ENCODE measurements at regions not wholly inside any gene's neighbourhood (a gene's known extent, or its start where the extent isn't known, plus 50 kb on each side); places are given as distances from the start of the nearest gene placed in this dataset.
"Not testable (repeated sequence)": the region's sequence is repeated elsewhere in the genome, so short reads cannot be mapped to it uniquely, and the experiment has no call there.

- no peak overlapping the region for H3K4me3 ChIP-seq (ENCODE audit: low read length)
- no peaks in the 10 kb centered on the region for H3K9me3 ChIP-seq (ENCODE audit: low read length)
- no peak overlapping the region for H2AFZ ChIP-seq (ENCODE audit: low read depth, low read length)
- no peaks in the 10 kb centered on the region for H3K27me3 ChIP-seq (ENCODE audit: insufficient read depth, low read length)
- H3K36me3 ChIP-seq (ENCODE audit: insufficient read depth, low read length) = no peaks in the 10 kb centered on the region
- no peaks in the 10 kb centered on the region for H3K4me1 ChIP-seq (ENCODE audit: insufficient read depth, low read length)
Observed at GRCh38 chr3:713006-713621, 379.7 kb upstream of the CNTN6 start.

GRCh38 chr3:713947-714620 is 378.7 kb upstream of the CNTN6 start:
- H3K4me3 ChIP-seq (ENCODE audit: low read length) = no peak overlapping the region
- no peaks in the 10 kb centered on the region for H3K36me3 ChIP-seq (ENCODE audit: insufficient read depth, low read length)
- no peaks in the 10 kb centered on the region for H3K27me3 ChIP-seq (ENCODE audit: insufficient read depth, low read length)
- H3K9me3 ChIP-seq (ENCODE audit: low read length) = no peaks in the 10 kb centered on the region
- H2AFZ ChIP-seq (ENCODE audit: low read depth, low read length) = no peak overlapping the region
- H3K4me1 ChIP-seq (ENCODE audit: insufficient read depth, low read length) = no peaks in the 10 kb centered on the region

GRCh38 chr3:721086-721485 is 371.7 kb upstream of the CNTN6 start:
- Histone ChIP-seq H3K9me3 (ENCODE audit: low read length) (no peaks in the 10 kb centered on the region), H2AFZ (ENCODE audit: low read depth, low read length) (no peak overlapping the region), H3K4me3 (ENCODE audit: low read length) (no peak overlapping the region), H3K27me3 (ENCODE audit: insufficient read depth, low read length) (no peaks in the 10 kb centered on the region), H3K36me3 (ENCODE audit: insufficient read depth, low read length) (no peaks in the 10 kb centered on the region), H3K4me1 (ENCODE audit: insufficient read depth, low read length) (no peaks in the 10 kb centered on the region)

- no peak overlapping the region for H3K4me3 ChIP-seq (ENCODE audit: low read length)
Observed at GRCh38 chr3:732326-732928, 360.4 kb upstream of the CNTN6 start.

GRCh38 chr3:733313-733712 is 359.5 kb upstream of the CNTN6 start:
- Histone ChIP-seq H3K4me1 (ENCODE audit: insufficient read depth, low read length) (no peaks in the 10 kb centered on the region), H3K4me3 (ENCODE audit: low read length) (no peak overlapping the region), H3K27me3 (ENCODE audit: insufficient read depth, low read length) (no peaks in the 10 kb centered on the region), H2AFZ (ENCODE audit: low read depth, low read length) (no peak overlapping the region), H3K36me3 (ENCODE audit: insufficient read depth, low read length) (no peaks in the 10 kb centered on the region), H3K9me3 (ENCODE audit: low read length) (no peaks in the 10 kb centered on the region)

More at GRCh38 chr3:732326-732928, 360.4 kb upstream of the CNTN6 start:
- Histone ChIP-seq H3K27me3 (ENCODE audit: insufficient read depth, low read length) (no peaks in the 10 kb centered on the region), H3K36me3 (ENCODE audit: insufficient read depth, low read length) (no peaks in the 10 kb centered on the region), H2AFZ (ENCODE audit: low read depth, low read length) (no peak overlapping the region), H3K9me3 (ENCODE audit: low read length) (no peaks in the 10 kb centered on the region), H3K4me1 (ENCODE audit: insufficient read depth, low read length) (no peaks in the 10 kb centered on the region)

- H2AFZ ChIP-seq (ENCODE audit: low read depth, low read length) = no peak overlapping the region
- H3K36me3 ChIP-seq (ENCODE audit: insufficient read depth, low read length) = no peaks in the 10 kb centered on the region
- no peaks in the 10 kb centered on the region for H3K4me1 ChIP-seq (ENCODE audit: insufficient read depth, low read length)
- H3K27me3 ChIP-seq (ENCODE audit: insufficient read depth, low read length) = no peaks in the 10 kb centered on the region
- no peak overlapping the region for H3K4me3 ChIP-seq (ENCODE audit: low read length)
- no peaks in the 10 kb centered on the region for H3K9me3 ChIP-seq (ENCODE audit: low read length)
Observed at GRCh38 chr3:757711-758110, 335.1 kb upstream of the CNTN6 start.

- H3K27me3 ChIP-seq (ENCODE audit: insufficient read depth, low read length) = no peaks in the 10 kb centered on the region
- no peaks in the 10 kb centered on the region for H3K36me3 ChIP-seq (ENCODE audit: insufficient read depth, low read length)
- no peaks in the 10 kb centered on the region for H3K9me3 ChIP-seq (ENCODE audit: low read length)
- no peak overlapping the region for H2AFZ ChIP-seq (ENCODE audit: low read depth, low read length)
- no peak overlapping the region for H3K4me3 ChIP-seq (ENCODE audit: low read length)
- H3K4me1 ChIP-seq (ENCODE audit: insufficient read depth, low read length) = no peaks in the 10 kb centered on the region
Observed at GRCh38 chr3:759106-759505, 333.7 kb upstream of the CNTN6 start.

GRCh38 chr3:773433-773832 is 319.4 kb upstream of the CNTN6 start:
- H2AFZ ChIP-seq (ENCODE audit: low read depth, low read length); H3K9me3 ChIP-seq (ENCODE audit: low read length); H3K4me3 ChIP-seq (ENCODE audit: low read length); H3K27me3 ChIP-seq (ENCODE audit: insufficient read depth, low read length); H3K36me3 ChIP-seq (ENCODE audit: insufficient read depth, low read length); H3K4me1 ChIP-seq (ENCODE audit: insufficient read depth, low read length): not testable (repeated sequence)

- no peak overlapping the region for H3K4me3 ChIP-seq (ENCODE audit: low read length)
- H3K9me3 ChIP-seq (ENCODE audit: low read length) = no peaks in the 10 kb centered on the region
- H2AFZ ChIP-seq (ENCODE audit: low read depth, low read length) = no peak overlapping the region
- H3K27me3 ChIP-seq (ENCODE audit: insufficient read depth, low read length) = no peaks in the 10 kb centered on the region
- H3K4me1 ChIP-seq (ENCODE audit: insufficient read depth, low read length) = no peaks in the 10 kb centered on the region
- no peaks in the 10 kb centered on the region for H3K36me3 ChIP-seq (ENCODE audit: insufficient read depth, low read length)
Observed at GRCh38 chr3:775178-775880, 317.5 kb upstream of the CNTN6 start.

- no peak overlapping the region for H3K4me3 ChIP-seq (ENCODE audit: low read length)
- no peaks in the 10 kb centered on the region for H3K36me3 ChIP-seq (ENCODE audit: insufficient read depth, low read length)
- no peak overlapping the region for H2AFZ ChIP-seq (ENCODE audit: low read depth, low read length)
- H3K4me1 ChIP-seq (ENCODE audit: insufficient read depth, low read length) = no peaks in the 10 kb centered on the region
- no peaks in the 10 kb centered on the region for H3K9me3 ChIP-seq (ENCODE audit: low read length)
- no peaks in the 10 kb centered on the region for H3K27me3 ChIP-seq (ENCODE audit: insufficient read depth, low read length)
Observed at GRCh38 chr3:780505-780904, 312.3 kb upstream of the CNTN6 start.

GRCh38 chr3:791442-791841 is 301.4 kb upstream of the CNTN6 start:
- H3K36me3 ChIP-seq (ENCODE audit: insufficient read depth, low read length) = no peaks in the 10 kb centered on the region
- no peak overlapping the region for H2AFZ ChIP-seq (ENCODE audit: low read depth, low read length)
- H3K4me1 ChIP-seq (ENCODE audit: insufficient read depth, low read length) = no peaks in the 10 kb centered on the region
- no peak overlapping the region for H3K4me3 ChIP-seq (ENCODE audit: low read length)
- no peaks in the 10 kb centered on the region for H3K27me3 ChIP-seq (ENCODE audit: insufficient read depth, low read length)
- no peaks in the 10 kb centered on the region for H3K9me3 ChIP-seq (ENCODE audit: low read length)

- no peaks in the 10 kb centered on the region for H3K36me3 ChIP-seq (ENCODE audit: insufficient read depth, low read length)
- no peaks in the 10 kb centered on the region for H3K27me3 ChIP-seq (ENCODE audit: insufficient read depth, low read length)
- H3K4me3 ChIP-seq (ENCODE audit: low read length) = no peak overlapping the region
- H3K9me3 ChIP-seq (ENCODE audit: low read length) = no peaks in the 10 kb centered on the region
- no peak overlapping the region for H2AFZ ChIP-seq (ENCODE audit: low read depth, low read length)
- no peaks in the 10 kb centered on the region for H3K4me1 ChIP-seq (ENCODE audit: insufficient read depth, low read length)
Observed at GRCh38 chr3:792630-793029, 300.2 kb upstream of the CNTN6 start.

- Histone ChIP-seq H3K9me3 (ENCODE audit: low read length) (no peaks in the 10 kb centered on the region), H3K36me3 (ENCODE audit: insufficient read depth, low read length) (no peaks in the 10 kb centered on the region), H3K27me3 (ENCODE audit: insufficient read depth, low read length) (no peaks in the 10 kb centered on the region), H3K4me1 (ENCODE audit: insufficient read depth, low read length) (no peaks in the 10 kb centered on the region), H2AFZ (ENCODE audit: low read depth, low read length) (no peak overlapping the region), H3K4me3 (ENCODE audit: low read length) (no peak overlapping the region)
Observed at GRCh38 chr3:804211-804610, 288.6 kb upstream of the CNTN6 start.
